ENCODE measurements at regions not wholly inside any gene's neighbourhood (a gene's known extent, or its start where the extent isn't known, plus 50 kb on each side); places are given as distances from the start of the nearest gene placed in this dataset.

GRCh38 chr18:48488388-48488850 is 50.4 kb upstream of the CTIF start:
- no peaks in the 10 kb centered on the region for H3K9me3 Mint-ChIP-seq
- DNase-seq (no peak), ATAC-seq (no peak)
- no peak overlapping the region for H3K27ac Mint-ChIP-seq
- no peak overlapping the region for H3K4me3 Mint-ChIP-seq
- H3K4me1 Mint-ChIP-seq, result peaks cover under 1% of the 10 kb centered on the region
- peaks cover 40% of the 10 kb centered on the region for H3K27me3 Mint-ChIP-seq

- H3K27me3 Mint-ChIP-seq, result peaks cover 23% of the 10 kb centered on the region
- H3K4me3 Mint-ChIP-seq, result no peak overlapping the region
- ATAC-seq (no peak), DNase-seq (no peak)
- H3K4me1 Mint-ChIP-seq, result no peaks in the 10 kb centered on the region
- H3K27ac Mint-ChIP-seq, result no peak overlapping the region
- no peaks in the 10 kb centered on the region for H3K9me3 Mint-ChIP-seq
These were observed 52.1 kb upstream of the CTIF start for GRCh38 chr18:48486754-48487153.

GRCh38 chr18:48485828-48486405 is 52.9 kb upstream of the CTIF start:
- DNase-seq (no peak), ATAC-seq (no peak)
- no peaks in the 10 kb centered on the region for H3K4me1 Mint-ChIP-seq
- peaks cover 24% of the 10 kb centered on the region for H3K27me3 Mint-ChIP-seq
- no peaks in the 10 kb centered on the region for H3K9me3 Mint-ChIP-seq
- H3K27ac Mint-ChIP-seq, result no peak overlapping the region
- H3K4me3 Mint-ChIP-seq, result no peak overlapping the region

- DNase-seq, result no peak
These were observed 57.7 kb upstream of the CTIF start for GRCh38 chr18:48481092-48481491.

GRCh38 chr18:48479531-48479930 is 59.3 kb upstream of the CTIF start:
- H3K9me3 Mint-ChIP-seq, result no peaks in the 10 kb centered on the region
- H3K4me3 Mint-ChIP-seq, result no peak overlapping the region
- no peak for ATAC-seq
- DNase-seq, result no peak
- peaks cover 15% of the 10 kb centered on the region for H3K27me3 Mint-ChIP-seq
- H3K27ac Mint-ChIP-seq, result no peak overlapping the region
- H3K4me1 Mint-ChIP-seq, result no peaks in the 10 kb centered on the region

More at GRCh38 chr18:48481092-48481491, 57.7 kb upstream of the CTIF start:
- peaks cover 14% of the 10 kb centered on the region for H3K27me3 Mint-ChIP-seq
- H3K4me3 Mint-ChIP-seq, result no peak overlapping the region
- no peaks in the 10 kb centered on the region for H3K4me1 Mint-ChIP-seq
- no peaks in the 10 kb centered on the region for H3K9me3 Mint-ChIP-seq
- H3K27ac Mint-ChIP-seq, result no peak overlapping the region
- no peak for ATAC-seq

GRCh38 chr18:48477348-48477747 is 61.5 kb upstream of the CTIF start:
- no peak for ATAC-seq
- Mint-ChIP-seq H3K27ac (no peak overlapping the region), H3K4me1 (no peaks in the 10 kb centered on the region)

GRCh38 chr18:48476550-48476917 is 62.3 kb upstream of the CTIF start:
- no peak overlapping the region for H3K27ac Mint-ChIP-seq
- H3K27me3 Mint-ChIP-seq, result peaks cover 36% of the 10 kb centered on the region
- ATAC-seq (no peak), DNase-seq (no peak)
- peaks cover 0 to 9% of the 10 kb centered on the region in 2 donors for H3K9me3 Mint-ChIP-seq
- H3K4me1 Mint-ChIP-seq, result no peaks in the 10 kb centered on the region
- H3K4me3 Mint-ChIP-seq, result no peak overlapping the region

More at GRCh38 chr18:48477348-48477747, 61.5 kb upstream of the CTIF start:
- Mint-ChIP-seq H3K9me3 (peaks cover 0 to 3% of the 10 kb centered on the region in 2 donors), H3K4me3 (no peak overlapping the region), H3K27me3 (peaks cover 29% of the 10 kb centered on the region)
- no peak for DNase-seq

- H3K9me3 Mint-ChIP-seq, result peaks cover 0 to 9% of the 10 kb centered on the region in 2 donors
- ATAC-seq (peak; percentile 71), DNase-seq (peak; percentile 25 to 27)
- H3K4me3 Mint-ChIP-seq, result no peak overlapping the region
- H3K27ac Mint-ChIP-seq, result no peak overlapping the region
- H3K4me1 Mint-ChIP-seq, result no peaks in the 10 kb centered on the region
- H3K27me3 Mint-ChIP-seq, result peaks cover 36% of the 10 kb centered on the region
These were observed 62.9 kb upstream of the CTIF start for GRCh38 chr18:48475635-48476549.

GRCh38 chr18:48473816-48474215 is 64.6 kb upstream of the ZBTB7C start:
- H3K9me3 Mint-ChIP-seq, result peaks cover 0 to 9% of the 10 kb centered on the region in 2 donors
- DNase-seq (no peak), ATAC-seq (no peak)
- H3K27me3 Mint-ChIP-seq, result peaks cover 41% of the 10 kb centered on the region
- H3K27ac Mint-ChIP-seq, result no peak overlapping the region
- no peak overlapping the region for H3K4me3 Mint-ChIP-seq
- no peaks in the 10 kb centered on the region for H3K4me1 Mint-ChIP-seq

- ATAC-seq (no peak), DNase-seq (no peak)
- Mint-ChIP-seq H3K9me3 (peaks cover 0 to 9% of the 10 kb centered on the region in 2 donors), H3K4me3 (no peak overlapping the region), H3K27me3 (peaks cover 53% of the 10 kb centered on the region), H3K27ac (no peak overlapping the region), H3K4me1 (no peaks in the 10 kb centered on the region)
These were observed 63.4 kb upstream of the ZBTB7C start for GRCh38 chr18:48472610-48473009.

GRCh38 chr18:48470484-48471180 is 61.4 kb upstream of the ZBTB7C start:
- no peak for DNase-seq
- Mint-ChIP-seq H3K27me3 (peaks cover 67% of the 10 kb centered on the region), H3K4me3 (no peak overlapping the region), H3K4me1 (no peaks in the 10 kb centered on the region), H3K27ac (no peak overlapping the region), H3K9me3 (peaks cover 0 to 9% of the 10 kb centered on the region in 2 donors)
- no peak for ATAC-seq

- no peak overlapping the region for H3K4me3 Mint-ChIP-seq
- ATAC-seq, result no peak
- H3K9me3 Mint-ChIP-seq, result peaks cover 0 to 9% of the 10 kb centered on the region in 2 donors
- H3K27ac Mint-ChIP-seq, result no peak overlapping the region
- no peaks in the 10 kb centered on the region for H3K4me1 Mint-ChIP-seq
- peaks cover 72% of the 10 kb centered on the region for H3K27me3 Mint-ChIP-seq
- no peak for DNase-seq
These were observed 59.0 kb upstream of the ZBTB7C start for GRCh38 chr18:48468151-48468550.

- Mint-ChIP-seq H3K4me1 (no peaks in the 10 kb centered on the region), H3K9me3 (peaks cover 0 to 5% of the 10 kb centered on the region in 2 donors), H3K27ac (no peak overlapping the region), H3K27me3 (peaks cover 70% of the 10 kb centered on the region), H3K4me3 (no peak overlapping the region)
- ATAC-seq, result no peak
- no peak for DNase-seq
These were observed 58.0 kb upstream of the ZBTB7C start for GRCh38 chr18:48467231-48467630.

- no peak overlapping the region for H3K4me3 Mint-ChIP-seq
- DNase-seq, result no peak
- peaks cover 70% of the 10 kb centered on the region for H3K27me3 Mint-ChIP-seq
- peaks cover 2% of the 10 kb centered on the region for H3K4me1 Mint-ChIP-seq
- ATAC-seq, result no peak
- H3K27ac Mint-ChIP-seq, result no peak overlapping the region
- no peaks in the 10 kb centered on the region for H3K9me3 Mint-ChIP-seq
These were observed 53.3 kb upstream of the ZBTB7C start for GRCh38 chr18:48462510-48462909.

- no peaks in the 10 kb centered on the region for H3K9me3 Mint-ChIP-seq
- ATAC-seq, result no peak
- no peak for DNase-seq
- H3K27ac Mint-ChIP-seq, result no peak overlapping the region
- no peak overlapping the region for H3K4me3 Mint-ChIP-seq
- peaks cover 16% of the 10 kb centered on the region for H3K4me1 Mint-ChIP-seq
- H3K27me3 Mint-ChIP-seq, result peaks cover 67% of the 10 kb centered on the region
These were observed 51.9 kb upstream of the ZBTB7C start for GRCh38 chr18:48460929-48461583.
